Activated B cell treated with CpG ODN at 0.5 μM for 24 hours (primary cell): ENCODE measurements at regions not wholly inside any gene's neighbourhood (a gene's known extent, or its start where the extent isn't known, plus 50 kb on each side); places are given as distances from the start of the nearest gene placed in this dataset.

Experiments used
- ATAC-seq: fragments of 200-7000 bp; cut with Tn5 transposase; one replicate; pipeline ENCODE4 v1.10.0; 2021; ENCODE audit warnings: low read depth, mild to moderate bottlenecking, moderate library complexity
- CTCF ChIA-PET: fragments of 350-600 bp; sonication (Branson Sonifier 250); formaldehyde crosslinking; loops from one replicate; lab custom pipeline; 2021; ENCODE audit warnings: antibody characterized with exemption; lab: Charles Lee
- POLR2A ChIA-PET: fragments of 350-600 bp; sonication (Branson Sonifier 250); formaldehyde crosslinking; loops from one replicate; lab custom pipeline; 2021; ENCODE audit warnings: antibody characterized with exemption; lab: Charles Lee
- DNase-seq: peaks from one replicate; pipeline ENCODE4 v3.0.0; 2022
- H3K27ac Mint-ChIP-seq: one replicate; pipeline ENCODE4 v1.8.0; 2020; ENCODE audit warnings: mixed read lengths
- H3K27me3 Mint-ChIP-seq: one replicate; pipeline ENCODE4 v1.8.0; 2021; ENCODE audit warnings: mixed read lengths
- H3K36me3 Mint-ChIP-seq: one replicate; pipeline ENCODE4 v1.8.0; 2021; ENCODE audit warnings: low read depth, mixed read lengths
- H3K4me1 Mint-ChIP-seq: one replicate; pipeline ENCODE4 v1.8.0; 2021; ENCODE audit warnings: mixed read lengths
- H3K4me3 Mint-ChIP-seq: one replicate; pipeline ENCODE4 v1.8.0; 2020; ENCODE audit warnings: mild to moderate bottlenecking, mixed read lengths
- H3K9me3 Mint-ChIP-seq: one replicate; pipeline ENCODE4 v1.8.0; 2020; ENCODE audit warnings: mixed read lengths
- CTCF ChIP-seq: fragments of 200-600 bp; IDR thresholded peaks from one replicate; pipeline ENCODE4 v1.8.0; 2022; ENCODE audit warnings: antibody characterized with exemption, mild to moderate bottlenecking
- intact Hi-C: fragments of 100-400 bp; cut with micrococcal nuclease; formaldehyde crosslinking; loops from one replicate; pipeline ENCODE4 v1.15.1; 2024

- CTCF ChIA-PET = interaction anchor here (0.6 kb wide), 1 partner anchor 344 kb away, joined by 3 read pairs; no protein-coding TSS in a partner anchor
- TF ChIP-seq CTCF = no peak
- Mint-ChIP-seq H3K9me3 (no peaks in the 10 kb centered on the region), H3K27me3 (no peaks in the 10 kb centered on the region), H3K4me1 (no peaks in the 10 kb centered on the region), H3K4me3 (no peak overlapping the region), H3K27ac (no peak overlapping the region), H3K36me3 (no peaks in the 10 kb centered on the region)
- ATAC-seq (no peak), DNase-seq (no peak)
- intact Hi-C loops = no loop called here
- POLR2A ChIA-PET = no interaction called here
Observed at GRCh38 chr5:136517755-136518154, 152.4 kb upstream of the TRPC7 start.

- no peaks in the 10 kb centered on the region for H3K4me1 Mint-ChIP-seq
- intact Hi-C loops = no loop called here
- no peak overlapping the region for H3K4me3 Mint-ChIP-seq
- H3K36me3 Mint-ChIP-seq = no peaks in the 10 kb centered on the region
- H3K27ac Mint-ChIP-seq = no peak overlapping the region
- ATAC-seq = no peak
- DNase-seq = no peak
- CTCF ChIA-PET = no interaction called here
- no peak for TF ChIP-seq CTCF
- no peaks in the 10 kb centered on the region for H3K27me3 Mint-ChIP-seq
- POLR2A ChIA-PET = no interaction called here
- no peaks in the 10 kb centered on the region for H3K9me3 Mint-ChIP-seq
Observed at GRCh38 chr5:136516637-136517036, 151.3 kb upstream of the TRPC7 start.

DNA sequence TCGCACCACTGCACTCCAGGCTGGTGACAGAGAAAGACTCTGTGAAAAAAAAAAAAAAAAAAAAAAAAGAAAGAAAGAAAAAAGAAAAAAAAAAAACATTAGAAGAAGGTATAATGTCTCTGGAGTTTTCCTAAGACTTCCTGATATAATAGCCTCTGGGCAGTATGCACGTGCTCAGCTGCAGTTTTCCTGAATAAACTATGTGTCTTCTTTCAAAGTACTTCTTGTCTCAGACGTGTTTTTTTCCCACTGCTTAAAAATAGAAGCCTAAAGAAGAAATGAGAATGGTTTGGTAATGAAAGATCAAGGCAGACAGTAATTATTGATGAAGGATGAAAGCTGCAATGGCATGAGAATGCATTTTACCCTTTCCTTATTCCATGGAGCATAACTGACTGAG lies 148.1 kb upstream of the TRPC7 start:
- no peak for TF ChIP-seq CTCF
- Mint-ChIP-seq H3K4me1 (no peaks in the 10 kb centered on the region), H3K27me3 (no peaks in the 10 kb centered on the region), H3K4me3 (no peak overlapping the region), H3K27ac (no peak overlapping the region), H3K36me3 (no peaks in the 10 kb centered on the region), H3K9me3 (no peaks in the 10 kb centered on the region)
- DNase-seq (no peak), ATAC-seq (no peak)
- ChIA-PET POLR2A (no interaction called here), CTCF (no interaction called here)
- intact Hi-C loops = no loop called here

DNA sequence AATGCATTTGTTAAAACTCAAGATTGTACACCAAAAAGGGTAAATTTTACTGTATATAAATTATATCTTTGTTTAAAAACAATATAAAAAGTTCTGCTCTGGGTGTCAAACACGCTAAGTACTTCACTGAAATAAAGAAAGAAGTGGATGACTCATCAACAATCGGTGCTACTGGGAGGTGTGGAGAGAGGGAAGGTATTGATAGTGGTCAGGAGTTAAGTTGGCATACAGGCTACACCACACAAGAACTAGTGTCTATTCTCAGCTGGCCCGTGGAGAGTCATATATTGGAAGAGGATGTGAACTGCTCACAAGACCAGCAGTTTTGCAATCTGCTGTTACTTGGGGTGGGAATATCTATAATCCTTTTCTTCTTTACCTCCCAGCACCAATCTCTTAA lies 145.7 kb upstream of the TRPC7 start:
- CTCF ChIA-PET = no interaction called here
- no peaks in the 10 kb centered on the region for H3K36me3 Mint-ChIP-seq

GRCh38 chr5:136510481-136510880 lies 145.1 kb upstream of the TRPC7 start:
- no peak overlapping the region for H3K4me3 Mint-ChIP-seq
- H3K36me3 Mint-ChIP-seq = no peaks in the 10 kb centered on the region
- H3K27ac Mint-ChIP-seq = no peak overlapping the region
- intact Hi-C loops = no loop called here
- no peaks in the 10 kb centered on the region for H3K27me3 Mint-ChIP-seq
- ATAC-seq = no peak
- H3K4me1 Mint-ChIP-seq = no peaks in the 10 kb centered on the region
- no peaks in the 10 kb centered on the region for H3K9me3 Mint-ChIP-seq
- no peak for DNase-seq
- CTCF ChIA-PET = no interaction called here
- TF ChIP-seq CTCF = no peak
- POLR2A ChIA-PET = no interaction called here

More for the DNA sequence above, 145.7 kb upstream of the TRPC7 start:
- ATAC-seq (no peak), DNase-seq (no peak)
- TF ChIP-seq CTCF = no peak
- Mint-ChIP-seq H3K4me1 (no peaks in the 10 kb centered on the region), H3K27ac (no peak overlapping the region), H3K9me3 (no peaks in the 10 kb centered on the region), H3K4me3 (no peak overlapping the region), H3K27me3 (no peaks in the 10 kb centered on the region)
- intact Hi-C loops = no loop called here
- POLR2A ChIA-PET = no interaction called here
